DND-41 (cell line): ENCODE measurements at regions not wholly inside any gene's neighbourhood (a gene's known extent, or its start where the extent isn't known, plus 50 kb on each side); places are given as distances from the start of the nearest gene placed in this dataset.

Source experiments
- CTCF ChIP-seq: IDR thresholded peaks from 2 replicates; pipeline ENCODE4 v1.5.1; 2012; ENCODE audit warnings: borderline replicate concordance, low read length, moderate library complexity, mild to moderate bottlenecking; ENCODE audit not compliant: poor library complexity, severe bottlenecking; ENCODE audit errors: extremely low read depth
- EZH2 ChIP-seq: IDR thresholded peaks from 3 replicates; pipeline ENCODE4 v1.6.1; 2012; ENCODE audit warnings: borderline replicate concordance, low read depth, mild to moderate bottlenecking, moderate library complexity, low read length, inconsistent platforms; ENCODE audit not compliant: severe bottlenecking

GRCh38 chr22:48683640-48684039 lies 1144.0 kb downstream of the BRD1 start:
- TF ChIP-seq CTCF (no peak), EZH2 (no peak)
